Transverse colon (tissue), 4 donors: ENCODE measurements at regions not wholly inside any gene's neighbourhood (a gene's known extent, or its start where the extent isn't known, plus 50 kb on each side); places are given as distances from the start of the nearest gene placed in this dataset.

ENCODE experiments used
- DNase-seq: peaks from one replicate; pipeline ENCODE4 v3.0.0-alpha.2; 2019
- H3K27ac ChIP-seq, 4 donors: fragments of 200-600 bp; sonication (generic); 2 replicates each; pipeline ENCODE4 v1.5.1; 2016 to 2018; ENCODE audit warnings: inconsistent platforms in 4 of 4
- H3K27me3 ChIP-seq: fragments of 200-600 bp; sonication (generic); 2 replicates; pipeline ENCODE4 v1.5.1; 2017; ENCODE audit warnings: inconsistent platforms
- H3K36me3 ChIP-seq, 4 donors: fragments of 200-600 bp; sonication (generic); 2 replicates each; pipeline ENCODE4 v1.5.1; 2017 to 2019; ENCODE audit warnings: inconsistent platforms in 4 of 4
- H3K4me1 ChIP-seq, 4 donors: fragments of 200-600 bp; sonication (generic); 2 replicates each; pipeline ENCODE4 v1.5.1; 2017 to 2020; ENCODE audit warnings: inconsistent platforms in 4 of 4
- H3K4me3 ChIP-seq, 4 donors: fragments of 200-600 bp; sonication (generic); 1 replicate in 1 of 4; 2 replicates in 3 of 4; pipeline versions ENCODE4 v1.5.1 to v1.6.1; 2017 to 2019; ENCODE audit warnings: inconsistent platforms in 4 of 4
- H3K9me3 ChIP-seq, 2 donors: fragments of 200-600 bp; sonication (generic); 2 replicates each; pipeline ENCODE4 v1.5.1; 2017 to 2019; ENCODE audit warnings: inconsistent platforms in 2 of 2
- CTCF ChIP-seq, 5 experiments: fragments of 200-600 bp in 3 of 5; fragments of 450-650 bp in 2 of 5; sonication (generic) in 3 of 5; IDR thresholded peaks; 1 replicate in 2 of 5; 2 replicates in 3 of 5; pipeline ENCODE4 v1.5.1; 2016 to 2017; ENCODE audit warnings: antibody characterized with exemption in 5 of 5, inconsistent platforms in 3 of 5, mild to moderate bottlenecking in 2 of 5, moderate library complexity in 1 of 5
- EP300 ChIP-seq: sonication (generic); formaldehyde crosslinking; IDR thresholded peaks from one replicate; pipeline ENCODE4 v1.6.1; 2017; ENCODE audit warnings: antibody characterized with exemption, low read depth
- POLR2A ChIP-seq: fragments of 450-650 bp; IDR thresholded peaks from one replicate; pipeline ENCODE4 v1.6.1; 2016; ENCODE audit warnings: antibody characterized with exemption, mild to moderate bottlenecking, moderate library complexity
- POLR2AphosphoS5 ChIP-seq, 3 donors: sonication (generic); formaldehyde crosslinking; IDR thresholded peaks; one replicate each; pipeline ENCODE4 v1.6.1; 2016; ENCODE audit warnings: antibody characterized with exemption in 3 of 3
- WGBS, 2 donors: methylation state at CpG; one replicate each; pipeline ENCODE4 v1.1.5; 2018; ENCODE audit warnings: low coverage in 1 of 2; 5-methylcytosine and 5-hydroxymethylcytosine counted together
- in situ Hi-C, 4 donors: fragments of 200-750 bp; cut with MboI; loops; one replicate each; pipeline versions ENCODE4 v1.15.0 to v1.15.1; 2017; ENCODE audit warnings: low sequenced_read_pairs in 3 of 4, low pct_ligation_motif_present in 1 of 4, low pct_unique_long_range_greater_than_20kb in 1 of 4
- intact Hi-C: fragments of 100-400 bp; cut with DNase I; formaldehyde crosslinking; loops from one replicate; pipeline ENCODE4 v1.15.1; 2023; ENCODE audit warnings: low total_unique reads

- no peak for DNase-seq
- Histone ChIP-seq H3K4me3 (no peak overlapping the region), H3K9me3 (no peaks in the 10 kb centered on the region), H3K27ac (no peak overlapping the region), H3K4me1 (no peaks in the 10 kb centered on the region), H3K27me3 (no peaks in the 10 kb centered on the region), H3K36me3 (no peaks in the 10 kb centered on the region)
- 93 to 100% methylated on average over 1 to 3 of the region's 3 CpGs for WGBS, 2 donors
- TF ChIP-seq POLR2AphosphoS5 (IDR thresholded peaks at IDR 0.05) (no peak), EP300 (no peak), CTCF (IDR thresholded peaks at IDR 0.05) (no peak), POLR2A (no peak)
- intact Hi-C loops, result no loop called here
- in situ Hi-C loops, result no loop called here
These were observed 1243.5 kb downstream of the BRD1 start for GRCh38 chr22:48584170-48584569.

- Histone ChIP-seq H3K36me3 (no peaks in the 10 kb centered on the region), H3K27ac (no peak overlapping the region), H3K9me3 (no peaks in the 10 kb centered on the region), H3K27me3 (peaks cover 15% of the 10 kb centered on the region), H3K4me1 (no peaks in the 10 kb centered on the region), H3K4me3 (no peak overlapping the region)
- in situ Hi-C loops, result no loop called here
- intact Hi-C loops, result no loop called here
- DNase-seq, result no peak
- no peak for TF ChIP-seq CTCF (IDR thresholded peaks at IDR 0.05)
- no peak for TF ChIP-seq POLR2AphosphoS5 (IDR thresholded peaks at IDR 0.05)
- no peak for TF ChIP-seq EP300
- no peak for TF ChIP-seq POLR2A
- 75 to 90% methylated on average over 3 to 20 of the region's 20 CpGs for WGBS, 2 donors
These were observed 1245.7 kb downstream of the BRD1 start for GRCh38 chr22:48581796-48582469.

GRCh38 chr22:48581205-48581766 is 1246.4 kb downstream of the BRD1 start:
- H3K27ac ChIP-seq, result no peak overlapping the region
- in situ Hi-C loops, result no loop called here

GRCh38 chr22:48580481-48580970 is 1247.1 kb downstream of the BRD1 start:
- intact Hi-C loops (no loop called here), in situ Hi-C loops (no loop called here)
- 71 to 73% methylated on average over 2 to 13 of the region's 13 CpGs for WGBS, 2 donors
- peaks cover 25% of the 10 kb centered on the region for H3K27me3 ChIP-seq
- no peak for TF ChIP-seq POLR2AphosphoS5 (IDR thresholded peaks at IDR 0.05)
- TF ChIP-seq POLR2A, result no peak
- no peak for TF ChIP-seq EP300
- no peak for TF ChIP-seq CTCF (IDR thresholded peaks at IDR 0.05)
- no peaks in the 10 kb centered on the region for H3K9me3 ChIP-seq
- no peak overlapping the region for H3K4me3 ChIP-seq
- no peaks in the 10 kb centered on the region for H3K36me3 ChIP-seq
- no peak overlapping the region for H3K27ac ChIP-seq
- no peak for DNase-seq
- H3K4me1 ChIP-seq, result no peaks in the 10 kb centered on the region

More at GRCh38 chr22:48581205-48581766, 1246.4 kb downstream of the BRD1 start:
- TF ChIP-seq POLR2AphosphoS5 (IDR thresholded peaks at IDR 0.05) (no peak), CTCF (IDR thresholded peaks at IDR 0.05) (no peak), EP300 (no peak), POLR2A (no peak)
- WGBS, 2 donors, result 83% methylated on average over 23 of the region's 23 CpGs; no CpG with 5 or more reads in 1 of the 2 donors
- H3K36me3 ChIP-seq, result no peaks in the 10 kb centered on the region
- no peak for DNase-seq
- H3K9me3 ChIP-seq, result no peaks in the 10 kb centered on the region
- intact Hi-C loops, result no loop called here
- no peaks in the 10 kb centered on the region for H3K4me1 ChIP-seq
- H3K27me3 ChIP-seq, result peaks cover 22% of the 10 kb centered on the region
- H3K4me3 ChIP-seq, result no peak overlapping the region
